Stimulated activated CD4-positive, alpha-beta T cell treated with anti-CD3 and anti-CD28 coated beads, Interleukin-4, amount 100 ng/mL, for 48 hours (primary cell): ENCODE measurements at regions not wholly inside any gene's neighbourhood (a gene's known extent, or its start where the extent isn't known, plus 50 kb on each side); places are given as distances from the start of the nearest gene placed in this dataset.

Experiments used
- DNase-seq, 2 donors: peaks; one replicate each; pipeline ENCODE4 v3.0.0-alpha.2; 2020; ENCODE audit warnings: low read depth in 2 of 2

GRCh38 chr5:141747152-141748141 is 65.4 kb upstream of the ARAP3 start:
- DNase-seq, result no peak

- DNase-seq, result no peak
Observed at GRCh38 chr5:141746395-141746794, 64.4 kb upstream of the ARAP3 start.

- no peak for DNase-seq
Observed at GRCh38 chr5:141745390-141745789, 63.4 kb upstream of the ARAP3 start.

GRCh38 chr5:141743866-141744272 is 61.8 kb upstream of the ARAP3 start:
- DNase-seq, result no peak

GRCh38 chr5:141742866-141743851 is 61.1 kb upstream of the ARAP3 start:
- peak in 1 of 2 donors; percentile 10 for DNase-seq

GRCh38 chr5:141742144-141742543 is 60.1 kb upstream of the ARAP3 start:
- no peak for DNase-seq

- no peak for DNase-seq
Observed at GRCh38 chr5:141740885-141741284, 58.9 kb upstream of the ARAP3 start.

- no peak for DNase-seq
Observed at GRCh38 chr5:141737535-141737934, 55.5 kb upstream of the ARAP3 start.

- no peak for DNase-seq
Observed at GRCh38 chr5:141735823-141736222, 53.8 kb upstream of the ARAP3 start.

GRCh38 chr5:141734501-141735229 is 52.6 kb upstream of the ARAP3 start:
- peak; percentile 23 to 25 for DNase-seq

- DNase-seq, result no peak
Observed at GRCh38 chr5:141733198-141733597, 51.2 kb upstream of the ARAP3 start.

- no peak for DNase-seq
Observed at GRCh38 chr5:141732417-141732816, 50.4 kb upstream of the ARAP3 start.
